ENCODE measurements at regions not wholly inside any gene's neighbourhood (a gene's known extent, or its start where the extent isn't known, plus 50 kb on each side); places are given as distances from the start of the nearest gene placed in this dataset.

- DNase-seq (ENCODE audit: low read depth in 2 of 2): no peak
Measured at GRCh38 chr4:62366939-62367338, 1166.8 kb downstream of the ADGRL3 start.

DNA sequence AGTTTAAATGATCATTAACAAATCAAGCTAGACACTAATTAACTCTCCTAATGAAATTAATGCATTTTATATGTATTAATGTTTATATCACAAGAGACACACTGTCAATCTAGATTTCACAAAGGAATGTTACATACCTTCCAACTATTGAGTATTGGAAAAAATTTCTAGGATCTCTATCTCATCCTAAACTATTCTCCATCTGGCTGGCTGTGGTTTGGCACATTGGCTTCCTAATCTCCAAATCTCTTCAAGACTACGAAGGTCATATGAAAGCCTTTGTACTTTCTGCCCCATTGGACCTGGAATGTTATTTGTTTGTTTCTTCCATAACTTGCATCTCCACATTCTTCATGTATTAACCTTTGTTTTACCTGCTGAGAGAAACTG is 1160.0 kb downstream of the ADGRL3 start:
- no peak for DNase-seq (ENCODE audit: low read depth in 2 of 2)

- DNase-seq (ENCODE audit: low read depth in 2 of 2): no peak
Measured at GRCh38 chr4:62359441-62360155, 1159.5 kb downstream of the ADGRL3 start.

GRCh38 chr4:62344915-62345314 is 1144.8 kb downstream of the ADGRL3 start:
- DNase-seq (ENCODE audit: low read depth in 2 of 2): no peak

DNA sequence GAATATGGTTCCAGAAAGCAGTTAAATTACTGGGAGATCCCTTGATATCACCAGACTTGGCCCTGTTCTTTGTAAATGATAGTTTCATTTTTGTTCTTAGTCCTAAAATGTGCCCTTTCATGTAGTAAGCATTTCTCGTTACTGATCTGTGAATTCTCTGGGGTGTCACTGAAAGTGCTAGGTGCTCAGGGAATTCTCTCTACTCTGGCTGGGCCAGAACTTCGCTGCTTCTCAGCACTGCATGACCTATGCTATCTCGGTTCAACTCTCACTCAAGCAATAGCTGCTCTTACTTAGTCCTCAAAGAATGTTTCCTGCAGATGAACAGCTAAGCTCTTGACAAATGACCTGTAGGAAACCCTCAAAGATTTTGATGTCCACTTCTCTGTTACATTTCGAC is 1144.3 kb downstream of the ADGRL3 start:
- DNase-seq (ENCODE audit: low read depth in 2 of 2): no peak

GRCh38 chr4:62342346-62342745 is 1142.2 kb downstream of the ADGRL3 start:
- no peak for DNase-seq (ENCODE audit: low read depth in 2 of 2)

DNA sequence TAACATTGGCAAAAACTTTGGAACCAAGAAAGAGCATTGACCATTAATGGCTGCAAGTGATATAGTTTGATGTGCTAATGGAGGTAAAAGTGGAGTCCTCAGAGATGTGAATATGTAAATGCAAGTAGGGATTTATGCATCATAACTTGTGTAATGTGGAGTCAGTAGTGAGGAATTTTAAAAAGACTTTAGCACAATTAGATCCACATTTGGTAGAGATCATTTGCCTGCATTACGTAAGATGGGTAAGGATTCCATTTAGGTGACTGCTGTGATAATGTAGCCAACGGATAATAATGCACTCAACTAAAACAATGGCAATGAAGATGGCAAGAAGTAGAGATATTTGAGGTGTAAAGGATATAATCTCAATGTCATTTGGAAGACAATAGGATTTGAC is 1128.4 kb downstream of the ADGRL3 start:
- DNase-seq (ENCODE audit: low read depth in 2 of 2): no peak

DNA sequence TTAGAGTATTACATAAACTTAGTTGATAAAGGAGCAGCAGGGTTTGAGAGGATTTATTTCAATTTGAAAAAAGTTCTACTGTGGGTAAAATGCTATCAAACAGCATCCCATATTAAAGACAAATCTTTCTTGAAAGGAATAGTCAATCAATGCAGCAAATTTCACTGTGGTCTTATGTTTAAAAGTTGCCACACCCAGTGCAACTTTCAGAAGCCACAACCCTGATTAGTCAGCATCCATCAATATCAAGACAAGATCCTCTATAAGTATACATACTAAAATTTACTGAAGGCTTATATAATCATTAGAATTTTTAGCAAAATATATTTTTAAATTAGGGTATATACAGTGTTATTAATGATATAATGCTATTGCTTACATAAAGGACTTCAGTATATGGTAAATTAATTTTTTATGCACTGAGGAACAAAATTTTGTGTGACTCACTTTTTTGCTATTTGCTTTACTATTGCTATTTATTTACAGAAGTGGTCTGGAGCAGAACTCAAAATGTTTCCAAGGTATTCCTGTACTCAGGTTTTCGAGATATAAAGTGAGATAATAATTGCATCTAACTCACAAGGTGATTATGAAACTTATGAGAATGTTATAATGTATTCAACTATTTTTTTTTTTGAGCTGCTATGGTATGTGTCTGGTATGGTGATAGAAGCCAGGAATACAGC is 1127.6 kb downstream of the ADGRL3 start:
- no peak for DNase-seq (ENCODE audit: low read depth in 2 of 2)

- DNase-seq (ENCODE audit: low read depth in 2 of 2): no peak
Measured at GRCh38 chr4:62324215-62324614, 1124.1 kb downstream of the ADGRL3 start.

DNA sequence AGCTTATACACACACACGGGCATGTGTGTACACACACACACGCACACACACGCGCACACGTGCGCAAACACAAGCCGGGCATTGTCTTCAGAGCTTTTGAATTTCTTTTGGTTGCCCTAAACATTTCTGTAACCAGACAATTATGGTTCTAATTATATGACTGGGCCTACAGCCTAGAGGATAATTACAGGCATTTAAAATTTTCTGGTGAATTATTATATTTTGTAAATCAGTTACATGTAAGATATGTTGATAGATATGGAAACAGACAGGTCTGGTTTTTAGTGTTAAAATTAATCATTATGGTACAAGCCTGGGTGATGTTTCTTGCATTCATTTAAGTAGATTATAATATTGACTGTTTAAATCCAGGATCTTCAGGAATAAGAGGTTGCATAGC is 1120.5 kb downstream of the ADGRL3 start:
- no peak for DNase-seq (ENCODE audit: low read depth in 2 of 2)

DNA sequence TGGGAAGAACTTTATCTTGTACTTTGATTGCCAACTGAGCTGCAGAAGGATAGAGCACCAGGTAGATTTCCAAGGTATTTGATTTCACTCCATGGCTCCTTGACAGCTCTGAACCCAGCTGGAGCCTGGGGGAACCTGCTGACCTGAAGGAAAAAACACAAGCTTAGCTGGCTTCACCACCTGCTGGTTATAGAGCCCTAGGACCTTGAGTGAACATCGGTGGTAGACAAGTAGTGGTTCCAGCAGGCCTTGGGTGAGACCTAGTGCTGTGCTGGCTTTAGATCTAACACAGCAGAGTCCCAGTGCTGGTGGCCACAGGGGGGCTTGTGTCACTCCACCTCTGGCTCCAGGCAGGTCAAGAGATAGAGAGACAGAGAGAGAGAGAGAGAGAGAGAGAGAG is 1102.6 kb downstream of the ADGRL3 start:
- no peak for DNase-seq (ENCODE audit: low read depth in 2 of 2)

GRCh38 chr4:62301500-62301899 is 1101.4 kb downstream of the ADGRL3 start:
- no peak for DNase-seq (ENCODE audit: low read depth in 2 of 2)

- no peak for DNase-seq (ENCODE audit: low read depth in 2 of 2)
Measured at GRCh38 chr4:62293551-62293950, 1093.4 kb downstream of the ADGRL3 start.

DNA sequence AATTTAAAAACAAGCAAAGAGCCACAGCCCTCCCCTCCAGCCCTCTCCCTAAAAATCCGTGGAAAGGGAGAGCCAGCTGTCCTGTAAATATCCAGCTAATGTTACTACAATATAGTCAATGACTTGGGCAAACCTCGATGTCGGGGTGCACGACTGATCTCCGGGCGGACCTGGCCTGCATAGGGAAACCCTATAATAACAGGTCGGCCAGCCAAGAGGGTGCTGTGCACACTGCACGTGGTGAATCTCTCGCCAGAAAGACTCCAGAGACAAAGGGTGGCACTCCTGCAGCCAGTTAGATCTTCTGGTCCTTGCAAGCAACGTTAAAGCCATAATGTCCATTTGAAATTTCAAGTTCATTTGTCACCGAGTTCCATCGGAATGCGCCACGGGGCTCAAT is 1092.8 kb downstream of the ADGRL3 start:
- DNase-seq (ENCODE audit: low read depth in 2 of 2): no peak

DNA sequence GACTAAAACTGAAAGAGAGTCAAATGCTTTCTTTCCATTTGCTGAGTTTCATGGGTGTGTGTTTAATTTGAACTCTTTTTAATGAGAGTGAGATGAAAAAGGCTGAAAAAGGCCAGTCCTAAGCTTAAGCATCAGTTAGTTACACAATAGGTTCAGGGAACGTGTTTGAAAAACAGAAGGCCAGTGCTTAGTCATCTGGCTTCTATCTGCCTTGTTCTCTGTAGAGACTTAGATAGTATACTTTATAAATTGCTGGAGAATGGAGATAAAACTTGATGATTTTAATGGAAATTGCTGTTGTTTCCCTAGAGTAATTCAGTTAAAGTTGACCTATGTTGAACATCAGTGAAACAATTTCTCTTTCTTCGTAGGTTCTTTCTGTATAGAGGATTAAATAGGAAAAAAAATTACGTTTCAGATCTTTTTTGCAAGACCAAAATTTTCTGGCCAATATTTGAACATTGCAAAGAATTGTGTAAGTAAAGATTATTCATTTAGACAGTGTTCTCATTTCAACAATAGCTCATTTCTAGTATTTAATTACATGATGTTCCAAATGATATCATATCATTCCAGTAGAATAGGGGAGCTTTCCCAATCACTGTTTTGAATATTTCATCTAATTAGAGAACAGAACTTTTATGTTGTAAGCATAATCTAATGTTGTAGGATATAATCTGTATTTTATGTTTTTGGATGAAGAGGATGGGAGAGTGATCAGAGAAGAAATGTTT is 1088.8 kb downstream of the ADGRL3 start:
- DNase-seq (ENCODE audit: low read depth in 2 of 2): no peak

- DNase-seq (ENCODE audit: low read depth in 2 of 2): no peak
Measured at GRCh38 chr4:62285026-62285425, 1084.9 kb downstream of the ADGRL3 start.

GRCh38 chr4:62279689-62280088 is 1079.6 kb downstream of the ADGRL3 start:
- no peak for DNase-seq (ENCODE audit: low read depth in 2 of 2)

- DNase-seq (ENCODE audit: low read depth in 2 of 2): no peak
Measured at GRCh38 chr4:62275470-62275869, 1075.3 kb downstream of the ADGRL3 start.

DNA sequence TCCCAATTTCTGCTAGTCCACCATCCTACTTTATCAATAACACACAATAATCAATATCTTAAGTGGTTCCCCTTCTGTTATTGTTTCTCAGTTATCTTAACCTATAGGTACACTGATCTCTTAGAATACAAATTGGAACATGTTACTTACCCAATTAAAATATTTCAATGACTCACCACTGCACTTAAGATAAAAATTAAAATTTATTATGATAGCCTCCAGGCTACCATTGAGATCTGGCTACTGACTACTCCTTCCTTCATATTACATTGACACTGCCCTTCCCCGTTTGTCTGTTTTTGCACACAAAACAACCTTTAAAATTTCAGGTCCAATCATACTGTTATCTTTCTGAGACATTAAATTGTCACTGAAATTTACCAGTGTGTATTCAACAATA is 1074.7 kb downstream of the ADGRL3 start:
- no peak for DNase-seq (ENCODE audit: low read depth in 2 of 2)

DNA sequence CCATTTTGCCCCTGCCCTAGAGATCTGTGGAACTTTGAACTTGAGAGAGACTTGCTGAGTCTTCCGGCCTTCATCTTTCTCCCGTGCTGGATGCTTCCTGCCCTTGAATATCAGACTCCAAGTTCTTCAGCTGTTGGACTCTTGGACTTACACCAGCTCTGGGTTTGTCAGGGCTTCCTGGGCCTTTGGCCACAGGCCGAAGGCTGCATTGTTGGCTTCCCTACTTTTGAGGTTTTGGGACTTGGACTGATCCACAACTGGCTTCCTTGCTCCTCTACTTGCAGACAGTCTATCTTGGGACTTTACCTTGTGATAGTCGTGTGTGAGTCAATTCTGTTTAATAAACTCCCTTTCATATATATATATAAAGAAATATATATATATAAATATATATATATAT is 1071.0 kb downstream of the ADGRL3 start:
- no peak for DNase-seq (ENCODE audit: low read depth in 2 of 2)

- DNase-seq (ENCODE audit: low read depth in 2 of 2): no peak
Measured at GRCh38 chr4:62269918-62270317, 1069.8 kb downstream of the ADGRL3 start.

DNA sequence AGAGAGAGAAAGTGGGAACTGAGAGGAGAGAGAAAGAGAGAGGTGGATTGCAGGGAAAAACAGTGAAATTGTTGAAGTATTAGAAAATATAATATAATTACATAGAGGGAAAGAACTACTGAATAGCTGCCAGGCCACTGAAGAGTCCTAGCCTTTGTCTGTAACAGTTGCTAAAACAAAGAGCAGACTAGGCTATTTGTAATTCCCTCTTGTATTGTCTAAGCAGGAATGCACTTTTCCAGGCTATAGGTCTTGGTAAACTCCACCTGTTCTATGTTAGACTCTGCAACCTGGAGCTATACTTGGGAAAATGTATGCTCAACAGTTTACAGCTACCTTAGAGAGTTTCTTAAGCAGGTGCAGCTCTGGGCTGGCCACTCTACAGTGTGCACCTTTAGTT is 1063.3 kb downstream of the ADGRL3 start:
- no peak for DNase-seq (ENCODE audit: low read depth in 2 of 2)

- no peak for DNase-seq (ENCODE audit: low read depth in 2 of 2)
Measured at GRCh38 chr4:62262676-62263075, 1062.5 kb downstream of the ADGRL3 start.

Data from stimulated activated CD4-positive, alpha-beta T cell treated with anti-CD3 and anti-CD28 coated beads, Interleukin-4, amount 100 ng/mL, for 48 hours (primary cell).